HG03460 (cell line): ENCODE measurements at regions not wholly inside any gene's neighbourhood (a gene's known extent, or its start where the extent isn't known, plus 50 kb on each side); places are given as distances from the start of the nearest gene placed in this dataset.

Experiments used
- ATAC-seq: cut with Tn5 transposase; IDR thresholded peaks from one replicate; pipeline ENCODE4 v1.9.1; 2021; ENCODE audit not compliant: unreplicated experiment

GRCh38 chr2:62370321-62371250, 135.4 kb downstream of the TMEM17 start:
- ATAC-seq: no peak

DNA sequence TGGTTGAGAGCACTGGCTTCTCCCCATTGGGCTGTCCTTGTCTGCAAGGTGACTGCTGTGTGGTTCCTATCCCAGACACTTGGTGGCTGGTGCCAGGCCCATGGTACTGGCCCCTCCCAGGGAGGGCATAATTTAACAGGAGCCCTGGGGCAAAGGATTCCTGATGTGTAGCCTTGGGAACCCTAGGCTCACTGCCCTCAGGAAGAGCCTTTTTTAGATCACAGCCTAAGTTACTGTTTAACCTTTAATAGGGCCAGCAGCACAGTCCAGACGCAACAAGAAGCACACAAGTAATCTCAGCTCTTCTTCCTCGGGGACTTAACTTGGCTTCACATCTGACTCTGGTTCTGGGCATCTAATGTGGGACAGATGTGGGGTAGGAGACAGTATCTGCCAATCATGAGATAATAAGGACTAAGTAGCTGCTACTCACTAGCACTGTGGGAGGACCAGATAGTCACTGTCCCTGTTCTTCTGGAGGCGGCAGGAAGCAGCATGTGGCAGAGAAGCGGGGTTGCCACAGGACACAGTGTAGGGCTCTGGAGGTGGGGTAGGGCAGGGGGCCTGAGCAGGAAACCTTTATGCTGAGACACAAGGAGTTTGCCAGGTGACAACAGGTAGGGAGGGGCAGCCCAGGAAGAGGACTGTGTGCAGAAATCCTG, 136.3 kb downstream of the TMEM17 start:
- ATAC-seq: no peak

DNA sequence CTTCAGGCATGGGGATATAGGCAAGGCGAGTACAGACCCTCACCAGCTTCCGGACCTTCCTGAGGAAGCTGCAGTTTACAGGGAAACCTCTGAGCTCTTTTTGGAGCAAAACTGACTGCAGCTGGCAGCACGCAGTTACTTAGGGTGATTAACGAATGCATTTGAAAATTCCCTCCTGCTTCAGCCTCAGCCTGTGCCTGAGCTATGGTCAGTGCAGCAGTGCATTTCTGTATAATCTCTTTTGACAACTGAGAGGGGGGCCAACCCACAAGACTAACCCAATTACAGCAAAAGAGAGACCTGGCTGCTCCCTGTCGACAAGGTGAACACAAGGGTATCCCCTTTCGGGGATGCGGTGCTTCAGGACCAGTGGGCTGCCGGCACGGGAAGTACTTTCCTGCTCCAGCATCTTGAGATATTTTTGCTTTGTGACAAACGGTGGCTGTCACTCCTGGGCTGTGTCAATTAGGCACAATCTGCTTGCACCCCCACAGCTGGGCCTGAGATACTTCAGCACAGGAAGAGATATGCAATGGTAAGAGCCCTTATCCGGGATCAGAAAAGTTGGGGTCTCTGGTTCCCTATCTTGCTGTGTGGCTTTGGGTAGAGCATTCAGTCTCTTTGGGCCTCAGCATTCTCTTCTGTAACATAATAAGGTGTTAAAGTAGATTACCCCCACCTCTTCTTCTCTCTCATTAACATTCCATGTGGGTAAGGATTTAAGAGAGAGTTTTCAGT, 141.0 kb downstream of the TMEM17 start:
- ATAC-seq: no peak

GRCh38 chr2:62363166-62363565, 142.8 kb downstream of the TMEM17 start:
- peak; percentile 79 for ATAC-seq

GRCh38 chr2:62362561-62362960, 143.4 kb downstream of the TMEM17 start:
- ATAC-seq: no peak

- no peak for ATAC-seq
These were observed 144.0 kb downstream of the TMEM17 start for GRCh38 chr2:62361964-62362363.

- ATAC-seq: no peak
These were observed 151.0 kb downstream of the TMEM17 start for GRCh38 chr2:62354771-62355561.

GRCh38 chr2:62352031-62352430, 154.0 kb downstream of the TMEM17 start:
- ATAC-seq: no peak

DNA sequence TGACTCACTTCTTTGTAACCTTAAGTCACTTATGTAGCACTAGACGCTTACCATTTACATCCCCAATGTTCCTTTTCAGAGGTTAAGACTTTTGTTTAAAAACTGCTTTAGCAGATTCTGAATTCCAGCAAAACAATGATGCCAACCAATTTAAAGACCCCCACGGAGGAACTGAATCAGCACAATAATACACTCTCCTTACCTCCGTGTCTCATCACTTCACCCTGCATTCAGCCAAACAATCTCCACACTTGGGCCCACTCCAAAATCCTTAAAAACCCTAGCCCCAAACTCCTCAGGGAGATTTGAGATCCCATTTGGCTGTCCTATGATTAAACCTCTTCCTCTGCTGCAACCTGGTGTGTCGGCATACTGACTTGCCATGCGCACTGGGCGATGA, 153.9 kb downstream of the B3GNT2 start:
- no peak for ATAC-seq

GRCh38 chr2:62348700-62349099, 152.8 kb downstream of the B3GNT2 start:
- ATAC-seq: no peak

DNA sequence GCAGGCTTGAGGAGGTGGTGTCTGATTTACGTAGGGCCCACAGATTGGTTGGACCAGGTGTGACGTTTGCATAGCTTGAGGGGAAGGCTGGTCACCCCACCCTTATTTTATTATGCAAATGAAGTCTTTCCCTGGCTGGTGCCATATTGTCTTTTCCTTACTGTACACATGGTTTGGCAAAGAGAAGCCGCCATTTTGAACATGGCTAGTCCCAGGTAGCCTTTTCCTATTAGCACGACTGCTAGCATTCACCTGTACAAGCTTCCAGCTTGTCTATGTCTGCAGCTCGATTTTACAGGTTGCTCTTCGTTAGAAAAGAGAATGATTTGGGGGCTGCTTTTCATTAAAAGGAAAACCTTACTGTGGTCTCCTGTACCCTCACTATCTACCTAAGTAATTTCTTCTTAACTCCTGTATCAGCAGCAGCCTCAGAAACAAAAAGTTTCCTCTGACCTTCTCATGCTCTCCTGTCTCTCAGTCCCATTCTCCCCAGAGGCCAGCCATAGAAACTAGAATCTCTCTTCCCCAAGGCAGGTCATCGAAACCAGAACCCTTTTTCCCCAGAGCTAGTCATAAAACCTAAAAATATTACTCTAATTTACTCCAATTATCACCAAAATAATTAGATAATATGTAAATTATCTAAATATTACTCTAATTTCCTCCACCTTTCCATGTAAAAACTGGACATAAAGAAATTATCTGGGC, 151.8 kb downstream of the B3GNT2 start:
- ATAC-seq: no peak

GRCh38 chr2:62344472-62344871, 148.6 kb downstream of the B3GNT2 start:
- peak; percentile 55 for ATAC-seq

DNA sequence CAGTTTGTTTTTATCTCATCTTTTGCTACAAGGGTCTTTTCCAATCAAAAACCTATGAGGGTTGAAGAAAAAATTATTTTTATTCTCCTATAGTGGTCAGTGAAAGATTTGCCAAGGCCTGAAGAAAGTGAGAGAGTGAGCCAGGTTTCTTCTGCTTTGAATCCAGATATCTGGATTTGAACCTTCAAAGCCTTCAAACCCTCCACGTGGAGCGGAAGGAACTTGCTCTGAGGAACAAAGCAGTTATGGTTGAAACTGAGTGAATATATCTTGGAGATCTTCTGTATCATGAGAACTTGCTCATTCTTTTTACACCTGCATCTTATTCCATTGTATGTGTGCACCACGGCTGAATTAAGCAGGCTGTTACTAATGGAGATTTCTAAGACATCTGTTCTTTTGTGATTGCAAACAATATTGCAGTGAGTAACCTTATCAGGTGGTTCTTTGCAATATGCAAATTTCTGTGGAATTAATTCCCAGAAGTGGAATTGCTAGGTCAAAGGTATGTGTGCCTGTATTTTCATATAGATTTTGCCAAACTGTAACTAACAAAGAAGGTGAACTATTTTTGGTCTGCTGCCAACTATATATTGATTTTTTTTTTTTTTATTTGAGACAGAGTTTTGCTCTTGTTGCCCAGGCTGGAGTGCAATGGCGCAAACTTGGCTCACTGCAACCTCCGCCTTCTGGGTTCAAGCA, 147.9 kb downstream of the B3GNT2 start:
- no peak for ATAC-seq

- ATAC-seq: no peak
These were observed 147.3 kb downstream of the B3GNT2 start for GRCh38 chr2:62343206-62343605.

DNA sequence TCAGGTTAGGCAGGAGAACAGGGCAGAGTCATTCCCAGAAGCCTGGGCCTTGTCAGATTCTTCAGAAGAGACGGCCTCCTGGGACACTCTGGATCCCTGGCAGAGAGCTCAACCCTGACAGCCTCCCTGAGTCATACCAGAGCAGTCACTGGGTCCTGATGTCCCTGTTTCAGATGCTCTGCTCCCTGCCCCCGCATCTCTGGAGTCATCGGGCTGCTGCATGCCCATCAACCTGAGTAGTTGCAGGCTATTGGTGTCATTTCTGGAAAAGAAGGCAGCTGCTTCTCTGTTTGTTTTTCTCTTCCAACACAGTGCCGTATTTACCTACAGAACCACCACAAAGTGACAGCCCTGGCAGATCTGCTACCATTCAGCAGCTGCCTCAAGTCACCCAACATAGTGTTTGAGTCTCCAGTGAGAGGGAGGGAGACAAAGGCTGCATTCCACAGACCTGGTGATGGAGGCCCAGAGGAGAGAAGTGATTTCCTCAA, 145.1 kb downstream of the B3GNT2 start:
- peak; percentile 69 for ATAC-seq

DNA sequence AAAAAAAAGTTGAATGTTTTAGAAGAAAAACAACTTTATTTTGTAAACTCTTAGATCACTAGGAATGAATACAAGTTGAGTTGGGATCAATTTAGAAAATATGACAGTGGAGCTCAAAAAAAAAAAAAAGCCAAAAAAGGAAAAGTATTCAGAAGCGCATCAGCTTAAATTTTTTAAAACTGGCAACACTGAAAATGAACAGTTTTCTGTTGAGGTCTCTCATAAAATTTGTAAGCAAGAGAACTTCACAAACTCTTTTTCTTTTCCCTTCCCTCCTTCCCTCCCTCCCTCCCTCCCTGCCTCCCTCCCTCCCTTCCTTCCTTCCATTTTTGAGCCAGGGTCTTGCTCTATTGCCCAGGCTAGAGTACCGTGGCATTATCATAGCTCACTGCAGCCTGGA, 143.9 kb downstream of the B3GNT2 start:
- no peak for ATAC-seq

- ATAC-seq: no peak
These were observed 143.5 kb downstream of the B3GNT2 start for GRCh38 chr2:62339413-62339812.

DNA sequence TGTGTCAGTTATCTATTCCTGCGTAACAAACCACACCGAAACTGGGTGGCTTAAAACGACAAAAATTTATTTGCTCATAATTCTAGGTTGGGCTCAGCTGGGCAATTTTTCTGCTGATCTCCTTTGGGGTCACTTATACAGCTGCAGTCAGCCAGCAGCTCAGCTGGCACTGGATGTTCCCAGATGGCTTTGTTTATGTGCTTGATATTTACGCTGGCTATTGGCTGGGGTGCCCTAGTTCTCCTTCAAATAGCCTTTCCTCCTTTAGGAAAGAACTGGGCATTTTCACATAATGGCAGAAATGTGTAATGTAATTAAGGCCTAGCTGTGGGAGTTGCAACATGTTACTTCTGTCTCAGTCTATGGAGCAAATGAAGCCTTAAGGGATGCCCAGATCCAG, 142.2 kb downstream of the B3GNT2 start:
- no peak for ATAC-seq

- no peak for ATAC-seq
These were observed 141.5 kb downstream of the B3GNT2 start for GRCh38 chr2:62337403-62337802.
